ENCODE measurements at regions not wholly inside any gene's neighbourhood (a gene's known extent, or its start where the extent isn't known, plus 50 kb on each side); places are given as distances from the start of the nearest gene placed in this dataset.

DNA sequence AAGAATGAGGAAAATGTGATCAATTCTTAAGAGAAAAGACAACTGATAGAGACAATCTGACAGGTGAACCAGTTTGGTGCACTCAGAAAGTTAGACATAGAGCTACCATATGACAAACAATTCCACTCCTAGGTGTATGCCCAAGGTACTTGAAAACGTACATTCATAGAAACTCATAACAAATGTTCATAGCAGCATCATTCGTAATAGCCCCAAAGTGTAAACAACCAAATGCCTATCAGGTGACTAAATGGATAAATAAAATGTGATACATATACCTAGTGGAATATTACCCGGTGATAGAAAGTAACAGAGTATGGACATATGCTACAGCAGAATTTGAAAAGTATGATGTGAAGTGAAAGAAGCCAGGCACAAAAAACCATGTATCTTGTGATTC is 149.3 kb upstream of the TRIB2 start:
- TF ChIP-seq, protein P1, sequence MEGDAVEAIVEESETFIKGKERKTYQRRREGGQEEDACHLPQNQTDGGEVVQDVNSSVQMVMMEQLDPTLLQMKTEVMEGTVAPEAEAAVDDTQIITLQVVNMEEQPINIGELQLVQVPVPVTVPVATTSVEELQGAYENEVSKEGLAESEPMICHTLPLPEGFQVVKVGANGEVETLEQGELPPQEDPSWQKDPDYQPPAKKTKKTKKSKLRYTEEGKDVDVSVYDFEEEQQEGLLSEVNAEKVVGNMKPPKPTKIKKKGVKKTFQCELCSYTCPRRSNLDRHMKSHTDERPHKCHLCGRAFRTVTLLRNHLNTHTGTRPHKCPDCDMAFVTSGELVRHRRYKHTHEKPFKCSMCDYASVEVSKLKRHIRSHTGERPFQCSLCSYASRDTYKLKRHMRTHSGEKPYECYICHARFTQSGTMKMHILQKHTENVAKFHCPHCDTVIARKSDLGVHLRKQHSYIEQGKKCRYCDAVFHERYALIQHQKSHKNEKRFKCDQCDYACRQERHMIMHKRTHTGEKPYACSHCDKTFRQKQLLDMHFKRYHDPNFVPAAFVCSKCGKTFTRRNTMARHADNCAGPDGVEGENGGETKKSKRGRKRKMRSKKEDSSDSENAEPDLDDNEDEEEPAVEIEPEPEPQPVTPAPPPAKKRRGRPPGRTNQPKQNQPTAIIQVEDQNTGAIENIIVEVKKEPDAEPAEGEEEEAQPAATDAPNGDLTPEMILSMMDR (IDR thresholded peaks at IDR 0.05): no peak
- TF ChIP-seq RAD21 (conservative IDR thresholded peaks at IDR 0.05 in 1 of 2, IDR thresholded peaks at IDR 0.05 in 1 of 2): no peak
- TF ChIP-seq KDM1A (IDR thresholded peaks at IDR 0.05; ENCODE audit: low read depth): no peak
- TF ChIP-seq EHMT2 (IDR thresholded peaks at IDR 0.05; ENCODE audit: low read depth): no peak
- TF ChIP-seq NFE2L2 (conservative IDR thresholded peaks at IDR 0.05; ENCODE audit: low read length): no peak
- TF ChIP-seq ZNF302 (CRISPR knock-in tag; IDR thresholded peaks at IDR 0.05): no peak
- TF ChIP-seq HDAC2 (IDR thresholded peaks at IDR 0.05): no peak
- no peak for TF ChIP-seq RNF2 (IDR thresholded peaks at IDR 0.05; ENCODE audit: borderline replicate concordance, low read depth)
- TF ChIP-seq SMC3 (IDR thresholded peaks at IDR 0.05): no peak
- TF ChIP-seq HOXB13 (CRISPR knock-in tag; IDR thresholded peaks at IDR 0.05; ENCODE audit: low read depth): no peak
- TF ChIP-seq NR3C1 (IDR thresholded peaks at IDR 0.05): no peak
- no peak for TF ChIP-seq RFX5 (IDR thresholded peaks at IDR 0.05)
- TF ChIP-seq POLR2A (IDR thresholded peaks at IDR 0.05; ENCODE audit: low read length): no peak

All from A549 (cell line).